SKM-1 treated with dmso at 0.1 percent for 144 hours (cell line): ENCODE measurements at regions not wholly inside any gene's neighbourhood (a gene's known extent, or its start where the extent isn't known, plus 50 kb on each side); places are given as distances from the start of the nearest gene placed in this dataset.

ENCODE experiments used
- DNase-seq: peaks from one replicate; lab custom pipeline; 2025; ENCODE audit not compliant: unreplicated experiment; lab: John Stamatoyannopoulos, UW

DNA sequence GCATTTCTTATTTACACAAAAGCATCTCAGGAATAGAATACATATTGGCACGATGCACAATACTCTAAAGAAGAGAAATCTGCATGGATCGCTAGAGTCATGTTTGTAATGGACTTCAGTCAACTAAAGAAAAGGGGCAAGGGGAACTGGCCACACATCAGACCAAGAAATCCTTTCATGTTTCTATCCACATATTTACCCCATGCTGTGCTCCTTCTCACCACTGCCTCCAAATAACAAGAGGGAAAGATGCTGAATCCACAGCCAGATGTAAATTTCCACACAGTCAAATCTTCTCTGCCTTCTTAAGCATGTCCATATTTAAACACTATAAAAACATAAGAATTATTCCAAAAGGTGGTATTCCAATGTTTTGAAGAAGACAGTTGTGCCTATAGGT is 67.6 kb downstream of the COX18 start:
- no peak for DNase-seq

DNA sequence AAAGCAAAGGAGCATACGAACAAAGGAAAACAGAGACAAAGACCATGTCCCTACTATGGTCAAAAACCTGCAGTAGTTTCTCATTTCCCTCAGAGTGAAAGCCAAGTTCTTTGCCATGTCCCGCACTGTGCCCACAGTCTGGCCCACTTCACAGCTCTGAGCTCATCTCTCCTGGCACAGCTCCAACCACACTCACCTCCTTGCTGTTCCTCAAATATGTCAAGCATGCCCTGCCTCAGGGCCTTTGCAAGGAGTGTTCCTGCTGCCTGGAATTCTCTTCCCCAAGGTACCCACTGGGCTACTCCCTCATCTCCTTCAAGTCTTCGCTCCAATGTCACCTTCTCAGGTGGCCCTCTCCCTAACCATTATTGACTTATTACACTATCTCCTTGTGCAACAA is 72.1 kb downstream of the COX18 start:
- DNase-seq, result no peak

DNA sequence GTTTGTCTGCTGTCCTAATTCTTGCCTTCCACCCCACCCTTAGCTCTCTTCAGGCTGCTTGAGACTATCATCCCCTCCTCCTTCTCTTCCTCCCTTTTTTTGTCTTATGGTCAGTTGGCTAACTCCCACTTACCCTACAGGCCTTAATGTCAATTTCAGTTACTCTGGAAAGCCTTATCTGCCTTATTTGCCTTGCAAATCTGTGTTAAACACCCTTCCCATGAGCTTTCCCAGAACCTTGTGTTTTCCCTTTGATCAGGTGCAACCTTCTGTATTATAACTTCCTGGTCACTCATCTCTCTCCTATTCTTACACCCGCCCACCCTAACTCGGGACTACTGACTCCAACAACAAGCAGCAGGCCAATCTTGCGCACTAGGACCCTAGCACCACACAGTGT is 74.8 kb downstream of the COX18 start:
- no peak for DNase-seq

DNA sequence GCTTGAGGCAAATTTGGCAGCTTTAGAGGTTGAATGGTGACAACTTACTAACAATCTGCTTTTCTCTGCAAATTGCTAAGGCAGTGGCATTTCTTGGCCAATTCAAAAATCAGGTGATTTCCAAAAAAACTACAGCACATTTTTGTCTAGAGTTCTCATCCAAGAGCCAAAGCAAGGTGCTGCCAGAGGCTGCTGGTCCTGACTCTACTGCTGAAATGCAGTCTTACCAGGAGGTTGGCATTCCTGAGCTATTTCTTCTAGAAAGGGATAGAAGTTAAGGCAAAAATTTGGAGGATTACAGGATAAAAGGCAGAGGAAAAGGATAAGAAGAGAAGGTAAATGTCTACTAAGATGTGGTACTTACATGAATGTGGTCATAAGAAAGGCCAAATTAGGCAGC is 75.6 kb downstream of the COX18 start:
- no peak for DNase-seq

DNA sequence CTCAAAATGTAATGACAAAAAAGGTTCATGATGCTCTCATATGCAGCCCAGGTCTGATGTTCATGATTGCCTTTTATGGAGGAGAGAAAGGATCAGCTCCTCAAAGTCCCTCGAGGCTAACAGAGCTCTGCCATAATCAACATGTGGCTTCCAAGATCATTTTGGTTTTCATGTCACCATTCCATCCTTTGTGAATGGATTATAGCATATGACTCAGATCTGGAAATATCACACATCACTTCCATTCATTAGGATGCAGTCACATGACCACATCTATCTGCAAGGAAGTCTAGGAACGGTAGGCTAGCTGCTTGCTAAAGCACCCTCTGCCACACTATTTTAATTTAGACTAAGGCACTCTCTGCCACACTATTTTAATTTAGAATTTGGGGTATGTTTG is 77.6 kb downstream of the COX18 start:
- DNase-seq, result no peak

DNA sequence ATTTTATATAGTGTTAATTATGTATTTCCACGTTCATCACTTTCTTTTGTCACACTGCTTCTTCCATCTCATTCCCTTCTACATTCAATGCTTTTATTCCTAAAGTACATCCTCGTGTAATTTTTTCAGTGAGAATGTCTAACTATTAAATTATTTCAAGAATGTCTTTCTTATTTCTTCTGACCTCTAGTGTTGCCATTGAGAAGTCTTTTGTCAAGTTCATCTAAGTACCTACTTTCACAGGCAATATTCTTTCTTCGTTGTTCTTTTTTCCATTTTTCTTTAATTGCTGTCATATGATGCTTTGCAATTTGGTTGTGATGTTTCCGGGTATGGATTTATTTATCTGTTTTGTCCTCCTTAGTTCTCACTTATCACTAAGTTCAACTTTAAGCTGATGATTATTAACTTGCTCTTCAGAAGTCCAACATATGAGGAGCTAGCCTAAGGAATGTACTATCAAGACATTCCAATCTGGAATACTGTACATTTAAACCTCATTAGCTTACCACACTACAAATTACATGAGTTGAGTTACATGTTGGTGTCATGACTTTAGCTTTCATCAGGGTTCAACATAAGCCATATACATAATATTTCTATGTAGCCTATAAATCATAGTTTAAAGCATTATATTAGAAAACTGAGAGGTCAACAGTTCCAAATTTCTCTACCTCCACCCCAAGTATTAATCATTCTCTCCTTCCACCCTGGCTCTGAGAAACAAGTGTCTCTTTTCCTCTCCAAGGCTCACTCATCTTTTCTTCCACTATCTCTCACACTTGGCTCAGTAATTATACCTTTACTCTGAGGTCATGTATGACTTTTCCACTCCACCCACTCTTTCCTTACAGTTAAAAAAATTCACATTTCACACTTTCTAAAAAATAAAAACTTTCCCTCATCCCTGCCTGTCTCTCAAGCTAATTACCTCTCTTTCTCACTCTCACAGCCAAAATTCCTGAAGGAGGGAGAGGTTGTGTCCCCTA is 81.5 kb downstream of the COX18 start:
- DNase-seq, result no peak

DNA sequence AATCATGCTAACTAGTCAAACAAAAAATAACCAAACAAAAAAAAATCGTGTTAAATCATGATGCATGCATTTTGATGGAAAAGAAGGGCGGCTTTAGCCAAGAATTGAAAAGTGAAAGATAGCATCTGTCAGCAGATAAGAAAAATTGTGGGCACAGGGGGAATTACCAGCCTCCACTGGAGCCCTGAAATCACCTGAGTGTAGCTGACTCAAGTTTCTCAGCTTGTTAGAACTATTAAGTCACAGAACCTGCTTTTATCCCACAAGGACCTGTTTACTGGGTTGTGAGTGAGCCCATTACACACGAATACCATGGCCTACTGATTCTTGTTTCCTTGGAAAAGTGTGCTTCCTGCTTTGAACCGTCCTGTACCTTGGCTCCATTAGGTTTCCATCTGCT is 85.2 kb downstream of the COX18 start:
- no peak for DNase-seq

DNA sequence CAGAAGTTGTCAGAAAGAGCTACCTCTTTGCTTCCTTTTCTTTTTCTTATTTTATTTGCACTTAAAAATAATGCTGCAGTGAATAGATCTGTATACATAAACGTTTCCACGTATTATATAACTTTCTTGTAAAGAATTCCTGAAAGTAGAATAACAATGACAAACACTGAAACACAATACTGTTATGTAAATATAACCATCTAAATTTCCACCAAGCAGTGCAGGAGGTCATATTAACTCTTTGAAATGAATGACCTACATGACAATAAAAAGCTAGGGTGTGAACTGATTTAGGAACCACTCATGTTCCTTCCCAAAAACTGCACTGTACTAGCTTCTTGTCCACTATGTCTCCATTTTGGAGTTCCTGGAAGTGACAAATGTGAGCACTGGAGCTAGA is 85.8 kb downstream of the COX18 start:
- no peak for DNase-seq

DNA sequence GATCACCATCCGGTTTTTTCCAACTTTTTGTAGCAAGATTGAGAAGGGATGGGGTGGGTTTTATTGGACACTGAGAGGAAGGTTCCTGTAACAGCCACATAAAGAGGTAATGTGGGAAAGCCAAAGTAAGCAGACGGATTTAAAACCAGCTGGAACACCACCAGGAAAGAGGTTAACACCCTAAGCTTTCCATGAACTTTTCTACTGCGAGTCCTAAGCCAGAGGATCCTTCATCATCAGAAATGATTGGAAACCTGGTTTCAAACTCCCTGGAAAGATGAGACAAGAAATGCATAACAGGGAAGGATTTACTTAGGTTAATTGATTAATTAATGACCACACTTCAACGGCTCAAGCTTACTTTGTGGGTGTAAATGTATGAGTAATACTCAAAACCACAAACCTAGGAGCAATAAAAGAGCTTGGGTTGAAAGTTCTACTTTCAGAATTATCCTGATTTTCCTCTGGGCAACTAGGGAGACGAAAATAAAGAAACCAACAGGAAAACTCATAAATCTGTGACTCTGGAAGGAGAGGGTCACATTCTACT is 91.5 kb downstream of the COX18 start:
- no peak for DNase-seq

DNA sequence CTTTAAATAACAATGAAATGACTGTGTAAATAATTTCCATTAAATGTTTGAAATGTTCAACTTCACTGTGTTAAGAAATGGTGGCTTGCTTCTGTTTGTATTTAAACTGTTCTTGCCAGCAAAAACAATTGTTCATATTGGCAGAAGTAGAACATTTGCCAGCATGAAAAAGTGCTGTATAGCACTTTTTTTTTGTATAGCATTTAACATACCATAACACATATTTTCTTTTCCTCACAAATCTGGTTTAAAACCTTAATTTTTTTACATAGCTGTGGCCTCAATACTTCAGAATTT is 94.1 kb downstream of the COX18 start:
- DNase-seq, result no peak

DNA sequence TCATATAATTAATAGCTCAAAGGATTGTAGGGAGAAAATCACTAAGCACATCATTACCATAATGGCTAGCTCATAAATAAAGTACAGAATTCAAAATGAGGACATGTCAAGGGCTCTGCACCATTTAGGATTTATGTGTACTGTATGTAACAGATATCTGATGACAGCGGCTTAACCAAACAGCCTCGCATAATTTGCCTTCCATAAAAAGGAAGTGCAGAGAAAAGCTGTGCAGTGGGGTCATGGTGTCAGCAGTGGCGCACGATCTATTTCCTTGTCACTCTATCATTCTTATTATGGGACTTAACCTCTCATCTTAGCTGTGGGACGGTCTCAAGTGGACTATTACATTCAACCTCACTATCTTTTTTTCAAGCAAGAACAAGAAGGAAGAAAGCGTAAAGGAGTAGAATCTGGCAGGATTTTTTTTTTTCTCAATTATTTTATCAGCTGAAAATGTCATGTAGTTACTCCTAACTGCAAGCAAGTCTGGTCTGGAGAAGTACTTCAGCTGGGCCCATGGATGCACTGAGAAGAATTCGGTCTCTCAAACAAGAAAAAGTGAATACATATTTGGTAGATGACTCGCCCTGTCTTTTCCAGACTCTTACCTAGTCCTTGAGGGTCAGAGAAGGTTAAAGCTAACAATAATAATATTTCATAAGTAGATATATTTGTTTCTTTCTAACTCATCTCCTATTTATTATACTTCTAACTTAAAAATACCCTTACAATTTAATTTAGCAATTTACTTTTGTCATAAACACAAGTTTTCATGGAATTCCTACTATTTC is 94.6 kb downstream of the COX18 start:
- DNase-seq, result no peak

DNA sequence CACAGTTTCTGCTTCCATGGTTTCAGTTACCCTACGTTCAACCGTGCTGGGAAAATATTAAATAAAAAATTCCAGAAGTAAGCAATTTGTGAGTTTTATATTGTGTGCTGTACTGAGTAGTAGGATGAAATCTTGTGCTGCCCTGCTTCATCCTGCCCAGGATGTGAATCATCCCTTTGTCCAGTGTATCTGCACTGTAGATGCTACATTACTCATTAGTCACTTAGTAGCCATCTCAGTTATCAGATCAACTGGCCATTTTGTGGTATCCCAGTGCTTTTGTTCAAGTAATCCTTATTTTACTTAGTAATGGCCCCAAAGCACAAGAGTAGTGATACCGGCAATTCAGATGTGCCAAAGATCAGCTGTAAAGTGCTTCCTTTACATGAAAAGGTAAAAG is 97.9 kb downstream of the COX18 start:
- no peak for DNase-seq

DNA sequence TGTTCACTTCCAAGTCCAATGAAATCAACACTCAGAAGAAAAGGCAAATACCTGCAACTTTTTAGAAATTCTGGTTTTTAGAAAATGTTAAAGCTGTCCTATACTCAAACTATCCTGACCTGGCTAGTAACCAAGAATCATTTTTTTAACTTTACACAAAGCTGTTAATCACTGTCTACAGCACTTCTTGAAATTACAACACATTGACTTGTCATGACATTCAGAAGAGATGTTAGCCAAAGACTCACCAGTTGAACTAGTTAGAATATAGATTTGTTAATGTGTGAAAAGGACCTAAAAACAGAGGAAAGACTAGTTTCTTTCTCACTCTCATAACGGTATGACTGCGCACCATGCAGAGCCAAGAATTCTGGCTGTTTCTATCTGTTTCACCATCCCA is 98.8 kb downstream of the COX18 start:
- DNase-seq, result no peak

DNA sequence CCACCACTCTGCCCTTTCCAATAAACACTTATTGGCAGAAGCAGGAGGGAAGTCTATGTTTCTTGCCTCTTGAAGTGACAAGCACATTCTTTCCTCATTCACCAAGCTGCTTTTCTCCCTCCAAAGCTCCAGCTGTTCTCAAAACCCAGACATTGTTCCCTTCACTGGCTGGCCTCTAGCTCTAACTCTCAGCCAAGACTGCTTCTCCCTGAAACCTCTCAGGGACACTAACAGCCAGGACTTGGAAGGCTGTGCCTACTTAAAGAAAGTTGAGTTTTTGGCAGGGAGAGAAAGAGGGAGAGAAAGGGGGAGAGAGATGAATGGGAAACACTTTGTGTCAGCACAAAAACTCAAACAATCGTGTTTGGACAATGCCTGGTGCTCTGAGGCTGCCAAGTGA is 99.5 kb downstream of the COX18 start:
- no peak for DNase-seq

DNA sequence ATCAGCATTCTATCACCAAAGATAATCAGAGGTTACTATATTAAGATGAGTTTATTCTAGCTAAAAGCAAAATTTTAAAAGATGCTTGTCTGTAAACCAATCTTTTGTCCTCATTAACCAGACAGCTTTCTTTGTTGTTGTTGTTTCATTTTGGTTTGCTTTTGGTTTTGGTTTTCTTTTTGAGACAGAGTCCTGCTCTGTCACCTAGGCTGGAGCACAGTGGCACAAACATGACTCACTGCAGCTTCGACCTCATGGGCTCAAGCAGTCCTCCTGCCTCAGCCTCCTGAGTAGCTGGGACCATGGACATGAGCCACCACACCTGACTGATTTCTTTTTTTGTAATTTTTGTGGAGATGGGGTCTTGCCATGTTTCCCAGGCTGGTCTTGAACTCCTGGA is 102.9 kb downstream of the COX18 start:
- DNase-seq, result no peak

DNA sequence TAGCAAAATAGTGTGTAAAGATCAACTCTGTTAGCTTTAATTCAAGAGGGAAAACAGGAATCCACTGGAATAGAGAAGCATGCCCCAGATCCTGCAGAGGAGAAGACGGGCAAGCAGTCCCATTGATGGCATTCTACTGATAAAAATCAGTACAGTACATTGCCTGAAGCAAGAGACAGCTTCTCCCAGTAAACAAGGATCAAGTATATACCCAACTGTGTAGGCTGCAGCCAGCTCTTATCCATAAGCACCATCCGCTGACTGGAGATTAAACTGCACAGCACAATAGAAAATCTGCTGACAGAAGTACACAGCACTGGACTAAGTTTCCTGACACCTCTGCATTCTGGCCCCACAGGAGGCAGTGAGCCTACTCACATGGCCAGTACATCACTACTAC is 110.1 kb downstream of the COX18 start:
- DNase-seq, result no peak

DNA sequence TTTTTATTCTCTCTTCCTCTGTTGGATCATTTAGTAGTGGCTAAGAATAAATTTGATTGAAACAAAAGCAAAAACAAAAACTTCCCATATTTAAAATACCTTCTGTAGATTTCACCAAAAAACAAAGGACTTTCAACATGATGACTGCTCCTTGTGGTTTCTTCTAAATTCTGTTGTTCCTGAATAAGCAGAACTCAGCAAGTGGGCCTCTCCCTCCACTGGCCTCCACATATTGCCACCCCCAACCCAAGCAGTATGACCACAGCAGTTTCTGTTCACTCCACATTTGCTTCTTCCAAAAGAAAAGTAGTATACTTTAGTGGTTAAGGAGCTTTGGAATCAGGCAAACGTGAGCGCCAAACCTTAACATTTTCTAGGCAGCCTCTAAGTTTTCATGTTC is 114.7 kb downstream of the COX18 start:
- DNase-seq, result peak; percentile 24

DNA sequence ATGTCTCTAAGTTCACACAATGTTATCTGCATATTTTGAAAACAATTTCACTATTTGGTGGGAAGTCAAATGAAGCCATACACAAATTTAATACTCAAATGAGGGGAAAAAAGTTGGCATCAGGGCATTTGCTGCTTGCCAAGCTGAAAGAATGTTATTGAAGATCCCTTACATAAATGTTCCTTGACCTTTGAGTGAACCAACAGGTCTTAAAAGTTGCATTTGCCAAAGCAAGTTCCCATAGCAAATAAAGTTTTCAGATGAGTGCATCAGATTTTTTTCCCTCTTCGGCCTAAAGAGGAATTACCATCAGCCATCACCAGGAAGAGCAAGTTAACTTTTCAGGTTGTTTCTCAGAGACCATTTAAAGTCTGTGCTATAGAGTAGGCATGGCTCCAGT is 115.9 kb downstream of the COX18 start:
- no peak for DNase-seq

DNA sequence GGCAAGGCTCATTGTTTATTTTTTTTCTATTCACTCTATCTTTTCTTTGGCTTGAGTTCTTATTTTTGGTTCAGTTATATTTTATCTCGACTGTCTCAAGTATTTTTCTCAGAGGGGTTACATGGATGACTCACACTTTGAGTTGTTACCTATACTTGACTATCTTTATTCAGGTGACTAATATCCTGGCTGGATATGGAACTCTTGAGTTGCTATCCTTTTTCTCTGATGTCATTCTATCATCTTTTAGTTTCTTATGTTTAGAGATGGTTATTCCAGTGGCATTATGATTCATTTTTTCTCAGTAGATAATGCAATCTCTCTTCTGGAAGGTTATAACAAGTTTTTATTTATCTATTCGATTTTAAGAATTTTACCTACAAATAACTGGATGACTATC is 117.9 kb downstream of the COX18 start:
- DNase-seq, result no peak

DNA sequence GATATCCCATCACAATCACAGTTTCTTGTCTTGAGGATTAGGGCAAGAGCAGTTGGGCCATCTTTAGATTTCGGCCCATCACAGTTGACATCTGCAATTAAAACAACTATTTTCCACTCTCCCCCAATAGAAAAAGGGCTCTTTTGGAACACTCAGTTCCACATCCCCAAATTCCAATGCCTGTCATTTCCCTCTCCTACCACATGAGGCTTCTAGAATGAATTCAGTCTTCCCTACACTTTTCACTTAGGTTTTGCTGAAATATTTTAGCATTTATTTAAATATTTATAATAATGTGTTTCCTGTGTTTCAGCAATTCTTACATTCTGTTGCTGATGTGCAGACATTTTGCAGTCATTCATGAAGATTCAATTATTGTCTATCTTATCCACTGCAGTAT is 118.4 kb downstream of the COX18 start:
- no peak for DNase-seq

DNA sequence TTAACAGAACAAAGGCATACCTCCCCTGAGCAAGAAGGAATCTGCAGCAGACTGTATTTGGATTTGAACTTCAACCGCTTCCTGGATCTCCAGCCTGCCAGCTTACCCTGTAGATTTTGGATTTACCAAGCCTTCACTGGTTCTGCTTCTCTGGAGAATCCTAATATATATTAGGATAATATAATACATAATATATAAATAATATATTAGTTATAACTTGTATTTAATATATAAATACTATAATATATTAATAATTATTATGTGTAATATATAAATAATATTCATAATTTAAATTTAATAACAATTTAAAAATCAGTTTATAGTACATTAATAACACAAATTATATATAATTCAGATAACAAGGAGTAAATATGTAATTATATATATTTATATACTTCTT is 121.4 kb downstream of the COX18 start:
- DNase-seq, result no peak

DNA sequence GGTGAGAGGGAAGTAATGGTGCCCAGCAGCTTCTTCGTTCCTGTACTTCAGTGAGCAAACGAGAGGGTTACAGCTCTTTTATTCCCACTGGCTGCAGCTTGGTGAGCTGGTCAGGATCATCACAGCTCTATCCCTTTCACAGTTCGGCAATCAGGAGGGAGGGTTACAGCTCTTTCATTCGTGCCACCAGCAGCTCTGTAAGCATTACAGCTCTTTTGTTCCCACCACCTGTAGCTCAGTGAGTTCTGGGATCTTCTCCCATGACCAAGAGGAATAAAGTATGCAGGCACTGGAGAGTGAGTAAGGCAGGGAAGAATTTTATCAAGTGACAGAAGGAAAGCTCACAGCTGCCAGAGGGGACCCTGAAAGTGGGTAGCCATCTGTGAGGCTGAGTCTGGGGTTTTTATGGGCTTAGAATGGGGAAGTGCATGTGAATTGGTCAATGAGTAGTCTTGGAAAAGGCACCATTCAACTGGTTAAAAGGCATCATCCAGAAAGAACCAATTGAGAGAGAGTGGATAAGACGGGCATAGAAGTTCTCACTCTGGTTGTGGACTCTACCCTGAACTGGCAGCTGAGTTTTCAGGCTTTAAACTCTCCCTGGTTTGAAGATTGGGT is 123.7 kb downstream of the COX18 start:
- DNase-seq, result no peak
